RWPE2 (cell line): ENCODE measurements at regions not wholly inside any gene's neighbourhood (a gene's known extent, or its start where the extent isn't known, plus 50 kb on each side); places are given as distances from the start of the nearest gene placed in this dataset.

Source experiments
- ATAC-seq: fragments of 200-7000 bp; cut with Tn5 transposase; 3 replicates; pipeline ENCODE4 v1.9.1; 2021; ENCODE audit warnings: low read depth
- DNase-seq: peaks from one replicate; pipeline ENCODE4 v3.0.0-alpha.2; 2020; ENCODE audit warnings: low spot score
- H3K27ac ChIP-seq: fragments of 450-650 bp; 2 replicates; pipeline ENCODE4 v1.5.1; 2017; ENCODE audit warnings: mild to moderate bottlenecking; ENCODE audit not compliant: poor library complexity, severe bottlenecking
- H3K27me3 ChIP-seq: fragments of 250-450 bp; sonication (Bioruptor Pico); 2 replicates; pipeline ENCODE4 v1.5.1; 2021; ENCODE audit warnings: mild to moderate bottlenecking, moderate library complexity; ENCODE audit not compliant: insufficient read depth, poor library complexity, severe bottlenecking
- H3K36me3 ChIP-seq: fragments of 250-450 bp; sonication (Bioruptor Pico); 2 replicates; pipeline ENCODE4 v1.5.1; 2020; ENCODE audit warnings: low read depth, mild to moderate bottlenecking, moderate library complexity
- H3K4me1 ChIP-seq: fragments of 250-450 bp; sonication (Bioruptor Pico); 2 replicates; pipeline ENCODE4 v1.5.1; 2021; ENCODE audit warnings: mild to moderate bottlenecking, moderate library complexity; ENCODE audit not compliant: insufficient read depth, poor library complexity, severe bottlenecking
- H3K4me3 ChIP-seq: fragments of 250-450 bp; sonication (Bioruptor Pico); 2 replicates; pipeline ENCODE4 v1.5.1; 2021; ENCODE audit warnings: mild to moderate bottlenecking, moderate library complexity; ENCODE audit not compliant: severe bottlenecking
- H3K9me3 ChIP-seq: fragments of 250-450 bp; sonication (Bioruptor Pico); 2 replicates; pipeline ENCODE4 v1.5.1; 2021; ENCODE audit warnings: mild to moderate bottlenecking, moderate library complexity; ENCODE audit not compliant: severe bottlenecking
- TF ChIP-seq, protein P1 (sequence below): fragments of 450-650 bp; IDR thresholded peaks from one replicate; pipeline ENCODE4 v1.5.1; 2017; ENCODE audit warnings: mild to moderate bottlenecking, moderate library complexity; ENCODE audit not compliant: poor library complexity, severe bottlenecking

- H3K4me1 ChIP-seq, result peaks cover 30% of the 10 kb centered on the region
- no peaks in the 10 kb centered on the region for H3K9me3 ChIP-seq
- no peak overlapping the region for H3K4me3 ChIP-seq
- no peaks in the 10 kb centered on the region for H3K36me3 ChIP-seq
- no peak for DNase-seq
- TF ChIP-seq, protein P1, sequence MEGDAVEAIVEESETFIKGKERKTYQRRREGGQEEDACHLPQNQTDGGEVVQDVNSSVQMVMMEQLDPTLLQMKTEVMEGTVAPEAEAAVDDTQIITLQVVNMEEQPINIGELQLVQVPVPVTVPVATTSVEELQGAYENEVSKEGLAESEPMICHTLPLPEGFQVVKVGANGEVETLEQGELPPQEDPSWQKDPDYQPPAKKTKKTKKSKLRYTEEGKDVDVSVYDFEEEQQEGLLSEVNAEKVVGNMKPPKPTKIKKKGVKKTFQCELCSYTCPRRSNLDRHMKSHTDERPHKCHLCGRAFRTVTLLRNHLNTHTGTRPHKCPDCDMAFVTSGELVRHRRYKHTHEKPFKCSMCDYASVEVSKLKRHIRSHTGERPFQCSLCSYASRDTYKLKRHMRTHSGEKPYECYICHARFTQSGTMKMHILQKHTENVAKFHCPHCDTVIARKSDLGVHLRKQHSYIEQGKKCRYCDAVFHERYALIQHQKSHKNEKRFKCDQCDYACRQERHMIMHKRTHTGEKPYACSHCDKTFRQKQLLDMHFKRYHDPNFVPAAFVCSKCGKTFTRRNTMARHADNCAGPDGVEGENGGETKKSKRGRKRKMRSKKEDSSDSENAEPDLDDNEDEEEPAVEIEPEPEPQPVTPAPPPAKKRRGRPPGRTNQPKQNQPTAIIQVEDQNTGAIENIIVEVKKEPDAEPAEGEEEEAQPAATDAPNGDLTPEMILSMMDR, result no peak
- no peaks in the 10 kb centered on the region for H3K27me3 ChIP-seq
- no peak for ATAC-seq
- no peak overlapping the region for H3K27ac ChIP-seq
These were observed 342.7 kb downstream of the AASDHPPT start for GRCh38 chr11:106420048-106420665.

DNA sequence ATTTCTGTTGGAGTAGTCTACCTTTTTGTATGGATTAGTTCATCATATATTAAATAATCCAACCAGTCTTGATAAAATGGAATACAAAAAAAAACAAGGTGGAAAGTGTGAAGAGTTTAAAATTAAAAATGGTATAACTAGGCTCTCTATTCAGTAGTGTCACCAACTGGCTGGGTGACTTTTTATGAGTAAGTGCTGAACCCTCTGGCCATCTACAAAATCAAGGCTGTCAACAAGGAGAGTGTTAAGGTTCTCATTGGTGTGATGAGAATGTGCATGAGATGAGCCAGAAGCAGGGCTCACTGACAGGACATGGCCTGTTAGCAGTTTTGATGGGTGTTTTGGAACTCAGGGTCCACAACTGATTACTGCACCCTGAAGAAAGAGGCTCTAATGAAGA lies 343.2 kb downstream of the AASDHPPT start:
- TF ChIP-seq, protein P1, result no peak
- ATAC-seq, result no peak

GRCh38 chr11:106421676-106422292 lies 344.3 kb downstream of the AASDHPPT start:
- H3K9me3 ChIP-seq, result no peaks in the 10 kb centered on the region
- DNase-seq, result no peak
- H3K27me3 ChIP-seq, result no peaks in the 10 kb centered on the region
- peaks cover 30% of the 10 kb centered on the region for H3K4me1 ChIP-seq
- peak; percentile 41; the same call in 1 of the 3 replicates for ATAC-seq
- H3K4me3 ChIP-seq, result no peak overlapping the region
- H3K36me3 ChIP-seq, result no peaks in the 10 kb centered on the region
- H3K27ac ChIP-seq, result no peak overlapping the region
- TF ChIP-seq, protein P1, result no peak

More for the DNA sequence above, 343.2 kb downstream of the AASDHPPT start:
- Histone ChIP-seq H3K4me1 (peaks cover 30% of the 10 kb centered on the region), H3K36me3 (no peaks in the 10 kb centered on the region), H3K9me3 (no peaks in the 10 kb centered on the region), H3K27ac (no peak overlapping the region), H3K4me3 (no peak overlapping the region), H3K27me3 (no peaks in the 10 kb centered on the region)
- no peak for DNase-seq

DNA sequence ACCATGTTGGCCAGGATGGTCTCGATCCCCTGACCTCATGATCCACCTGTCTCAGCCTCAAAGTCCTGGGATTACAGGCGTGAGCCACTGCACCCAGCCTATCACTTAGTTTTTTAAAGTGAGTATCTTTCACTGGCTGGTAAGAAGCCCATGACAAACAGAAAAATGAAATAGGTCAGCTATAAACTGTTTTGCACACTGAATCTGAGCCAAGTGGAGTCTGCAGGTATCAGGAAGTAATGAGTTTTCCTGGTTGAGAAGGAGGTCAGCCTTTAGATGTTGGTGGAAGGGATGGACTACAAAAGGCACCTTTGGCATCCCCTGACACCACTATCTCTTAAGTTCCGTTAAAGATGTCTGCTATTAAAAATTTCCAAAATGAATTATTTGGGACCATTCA lies 345.1 kb downstream of the AASDHPPT start:
- Histone ChIP-seq H3K36me3 (no peaks in the 10 kb centered on the region), H3K27me3 (no peaks in the 10 kb centered on the region), H3K27ac (no peak overlapping the region), H3K4me3 (no peak overlapping the region), H3K4me1 (peaks cover 30% of the 10 kb centered on the region), H3K9me3 (no peaks in the 10 kb centered on the region)
- no peak for ATAC-seq
- DNase-seq, result no peak
- TF ChIP-seq, protein P1, result no peak

DNA sequence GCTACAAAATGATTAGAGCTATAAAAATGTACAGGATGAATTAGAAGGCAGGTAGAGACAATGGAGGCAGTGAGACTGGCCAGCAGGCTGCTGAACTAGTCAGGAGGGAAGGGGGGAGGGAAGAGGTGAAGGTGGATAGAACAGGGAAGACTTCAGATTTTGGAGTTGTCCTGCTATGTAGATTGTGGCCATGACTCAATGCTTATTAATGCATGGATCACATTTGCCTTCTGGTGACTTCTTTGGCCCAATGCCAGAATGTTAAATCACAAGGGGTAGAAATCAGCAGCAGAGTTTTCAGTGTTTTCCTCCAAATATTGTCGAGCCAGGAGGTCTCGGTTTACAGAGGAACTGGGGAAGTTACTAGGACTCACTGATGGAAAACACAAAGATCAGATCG lies 346.6 kb downstream of the AASDHPPT start:
- DNase-seq, result peak; percentile 59
- no peaks in the 10 kb centered on the region; the same call in 1 of the 2 replicates for H3K36me3 ChIP-seq
- peak; percentile 98 for ATAC-seq

More for the DNA sequence above, 346.6 kb downstream of the AASDHPPT start:
- peaks cover 30% of the 10 kb centered on the region for H3K4me1 ChIP-seq
- no peak overlapping the region for H3K4me3 ChIP-seq
- H3K27ac ChIP-seq, result peak overlapping the region; percentile 64
- no peaks in the 10 kb centered on the region for H3K27me3 ChIP-seq
- no peaks in the 10 kb centered on the region for H3K9me3 ChIP-seq
- TF ChIP-seq, protein P1, result no peak
